GM18868 (cell line): ENCODE measurements at regions not wholly inside any gene's neighbourhood (a gene's known extent, or its start where the extent isn't known, plus 50 kb on each side); places are given as distances from the start of the nearest gene placed in this dataset.

Source experiments
- ATAC-seq: cut with Tn5 transposase; IDR thresholded peaks from one replicate; pipeline ENCODE4 v1.9.1; 2021; ENCODE audit warnings: mild to moderate bottlenecking, moderate library complexity; ENCODE audit not compliant: unreplicated experiment

DNA sequence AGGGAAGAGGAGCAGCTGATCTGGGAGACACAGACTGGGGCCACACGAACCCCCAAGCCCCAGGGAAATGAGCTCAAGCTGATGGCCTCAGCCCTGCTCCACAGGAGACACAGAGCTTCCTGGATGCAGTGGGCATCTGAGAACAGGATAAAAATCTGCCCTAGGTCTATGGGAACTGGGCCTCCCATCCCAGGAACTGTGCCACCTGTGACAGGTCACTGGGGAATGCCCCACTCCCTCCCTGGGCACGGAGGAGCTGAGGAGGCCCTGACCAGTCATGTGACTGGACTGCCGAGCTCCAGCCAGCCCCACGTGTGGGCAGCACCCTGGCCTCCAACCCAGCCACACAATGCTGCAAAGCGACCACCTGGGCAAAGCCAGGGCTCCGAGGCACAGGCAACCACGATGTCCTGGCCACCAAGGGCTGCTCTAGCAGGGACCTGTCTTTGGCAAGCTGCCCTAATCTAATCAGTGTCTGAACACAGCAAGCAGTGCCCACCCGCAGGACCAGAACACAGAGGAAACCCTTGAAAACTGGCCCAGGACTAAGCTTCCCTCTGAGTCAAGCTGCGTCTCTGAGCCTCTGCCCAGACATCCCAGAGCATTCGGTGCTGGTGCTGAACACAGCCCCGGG, 57.8 kb upstream of the ID2 start:
- ATAC-seq: no peak

DNA sequence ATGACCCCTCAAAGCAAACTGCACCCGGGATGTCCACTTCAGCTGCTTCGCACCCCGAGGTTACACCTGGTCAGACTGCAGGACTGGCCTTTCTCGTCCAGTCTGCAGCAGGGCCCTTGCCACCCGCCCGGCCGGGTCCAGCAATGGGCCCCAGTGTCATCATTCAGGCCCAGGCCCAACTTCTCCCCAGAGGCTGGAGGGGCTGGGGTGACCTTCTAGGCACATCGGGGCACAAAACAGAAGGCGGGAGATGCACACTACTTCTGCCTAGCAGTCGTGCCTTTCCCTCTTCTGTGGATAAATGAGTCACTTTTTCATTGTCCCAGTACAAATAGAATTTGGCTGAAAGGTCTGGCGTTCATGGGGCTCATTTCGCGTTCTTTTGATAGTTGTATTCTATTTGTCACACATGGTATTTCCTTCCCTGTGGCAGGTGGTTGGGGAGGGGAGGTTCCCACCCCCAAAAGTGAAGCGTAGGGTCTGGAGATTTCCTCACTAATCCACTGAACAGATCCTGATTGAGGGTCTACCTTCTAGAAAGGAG, 56.9 kb upstream of the ID2 start:
- ATAC-seq: no peak

DNA sequence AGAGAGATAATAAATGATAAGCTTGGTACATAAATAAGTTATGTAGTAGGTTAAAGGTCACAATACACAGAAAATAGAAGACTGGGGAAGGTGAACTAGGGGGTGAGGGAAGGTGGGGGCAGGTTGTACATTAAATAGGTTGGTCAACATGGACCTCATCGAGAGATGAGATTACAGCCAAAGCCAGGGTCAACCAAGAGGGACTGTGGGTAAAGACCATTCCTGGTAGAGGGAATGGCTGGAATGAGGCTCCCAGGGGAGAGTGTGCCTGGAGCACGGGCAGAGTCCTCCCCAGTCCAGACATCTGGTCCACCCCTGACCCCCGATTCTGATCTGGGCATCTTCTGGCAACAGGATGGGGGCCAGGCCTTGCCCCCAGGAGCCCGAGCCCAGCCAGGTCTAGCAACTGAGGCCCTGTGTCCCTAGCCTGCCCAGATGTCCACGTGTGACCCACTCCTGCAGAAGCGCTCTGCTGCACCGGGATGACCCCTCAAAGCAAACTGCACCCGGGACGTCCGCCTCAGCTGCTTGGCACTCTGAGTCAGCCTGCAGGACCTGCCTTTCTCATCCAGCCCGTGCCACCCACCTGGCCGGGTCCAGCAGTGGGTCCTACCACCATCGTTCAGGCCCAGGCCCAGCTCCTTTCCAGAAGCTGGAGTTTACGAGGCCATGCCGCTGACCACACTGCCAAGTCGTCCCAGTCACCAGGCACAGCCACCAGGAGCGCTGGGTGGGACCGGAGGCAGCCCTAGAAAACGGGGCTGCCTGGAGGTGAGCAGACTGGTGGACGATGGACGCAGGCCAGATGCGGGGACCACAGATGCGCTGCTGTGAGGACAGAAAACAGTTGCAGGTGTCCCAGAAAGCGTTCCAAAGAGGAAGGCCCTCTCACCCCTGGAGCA, 56.2 kb upstream of the ID2 start:
- ATAC-seq: no peak

DNA sequence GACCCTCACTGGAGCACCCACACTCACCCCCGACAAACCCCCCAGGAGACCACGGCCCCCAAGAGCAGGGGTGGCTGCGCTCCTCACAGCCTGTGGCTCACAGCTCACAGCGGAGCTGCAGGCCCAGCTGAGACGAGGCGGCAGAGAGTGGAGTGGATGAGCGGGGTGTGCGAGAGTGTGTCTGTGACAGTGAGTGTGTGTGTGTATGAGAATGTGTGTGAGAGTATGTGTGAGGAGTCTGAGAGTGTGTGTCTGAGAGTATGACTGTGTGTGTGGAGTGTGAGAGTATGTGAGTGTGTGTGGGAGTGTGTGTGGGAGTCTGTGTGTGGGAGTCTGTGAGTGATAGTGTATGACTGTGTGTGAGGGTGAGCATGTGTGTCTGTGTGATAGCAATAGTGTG, 55.3 kb upstream of the ID2 start:
- no peak for ATAC-seq

DNA sequence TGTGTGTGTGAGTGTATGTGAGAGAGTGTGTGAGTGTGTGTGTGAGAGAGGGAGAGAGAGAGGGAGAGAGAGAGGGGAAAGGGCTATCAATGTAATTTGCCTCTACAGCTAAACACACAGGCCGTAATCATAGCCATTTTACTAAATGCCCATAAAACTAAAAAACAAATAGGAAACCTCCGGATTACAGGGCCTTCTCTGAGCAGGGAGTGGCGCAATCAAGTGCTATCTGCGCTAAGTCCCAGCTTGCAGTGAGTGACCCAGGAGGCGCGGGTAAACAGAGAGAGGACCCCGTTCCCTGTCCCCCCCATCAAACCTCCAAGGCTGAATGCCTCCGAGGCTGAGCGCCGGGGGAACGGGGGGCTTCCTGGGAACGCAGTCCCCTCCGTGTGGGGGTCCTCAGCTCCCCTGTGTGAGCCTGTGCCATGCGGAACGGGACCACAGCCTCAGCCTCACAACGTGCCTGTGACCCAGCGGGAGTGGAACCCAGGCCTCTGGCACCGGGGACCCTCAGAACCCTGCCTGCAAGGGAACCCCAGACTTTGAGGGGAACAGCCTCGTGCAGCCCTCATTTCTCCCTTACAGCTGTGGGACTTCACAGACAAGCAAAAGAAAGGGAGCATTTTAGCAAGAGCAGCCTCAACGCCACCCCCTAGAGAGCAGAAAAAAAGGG, 54.7 kb upstream of the ID2 start:
- ATAC-seq: no peak

DNA sequence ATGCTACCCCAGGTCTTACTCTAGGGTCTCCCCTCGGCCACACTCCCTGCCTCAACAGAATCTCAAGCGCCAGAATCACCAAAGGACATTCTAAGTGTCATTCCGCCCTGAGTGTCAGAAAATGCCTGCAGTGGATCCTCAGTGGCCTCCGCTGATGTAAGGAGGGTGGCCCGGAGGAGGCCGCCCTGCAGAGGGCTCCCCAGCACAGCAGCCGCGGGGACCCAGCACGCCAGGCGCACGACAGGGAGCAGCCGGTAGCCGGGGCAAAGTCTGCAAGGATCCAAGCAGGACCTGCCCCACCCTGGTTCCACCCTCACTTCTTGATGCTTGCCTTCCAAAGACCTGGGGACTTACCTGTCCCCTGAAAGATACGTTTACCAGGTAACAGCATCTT, 54.2 kb upstream of the ID2 start:
- ATAC-seq: no peak

DNA sequence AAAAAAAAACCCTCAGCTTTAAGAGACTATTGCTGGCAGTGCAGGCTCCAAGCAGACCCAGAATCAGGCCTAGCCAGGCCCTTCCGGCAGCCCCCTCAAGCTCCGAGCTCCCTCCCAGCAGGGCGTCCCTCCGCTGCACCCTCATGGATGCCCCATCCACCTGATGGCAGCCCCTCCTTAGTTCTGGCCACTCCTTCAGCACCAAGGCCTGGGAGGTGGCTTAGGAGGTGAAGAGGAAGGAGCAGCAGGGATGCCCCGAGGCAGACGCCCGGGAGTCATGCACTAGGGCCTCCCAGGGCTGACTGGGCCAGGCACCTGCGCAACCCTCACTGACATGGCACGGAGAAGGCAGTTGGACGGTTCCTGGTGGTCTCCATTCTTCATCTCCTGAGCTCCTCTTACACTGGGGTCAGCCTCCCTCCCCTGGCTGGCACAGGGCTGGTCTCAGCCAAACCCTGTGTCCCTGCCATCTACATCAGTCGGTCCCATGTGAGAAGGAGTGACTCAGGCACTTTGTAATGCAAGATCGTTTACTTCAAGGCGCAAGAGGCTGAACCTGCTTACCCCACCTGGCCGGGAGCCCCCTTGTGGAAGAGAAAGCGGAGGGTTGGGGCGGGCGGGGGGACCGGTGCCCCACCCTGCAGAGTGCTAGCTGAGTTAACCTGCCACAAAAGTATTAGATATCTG, 53.5 kb upstream of the ID2 start:
- no peak for ATAC-seq

DNA sequence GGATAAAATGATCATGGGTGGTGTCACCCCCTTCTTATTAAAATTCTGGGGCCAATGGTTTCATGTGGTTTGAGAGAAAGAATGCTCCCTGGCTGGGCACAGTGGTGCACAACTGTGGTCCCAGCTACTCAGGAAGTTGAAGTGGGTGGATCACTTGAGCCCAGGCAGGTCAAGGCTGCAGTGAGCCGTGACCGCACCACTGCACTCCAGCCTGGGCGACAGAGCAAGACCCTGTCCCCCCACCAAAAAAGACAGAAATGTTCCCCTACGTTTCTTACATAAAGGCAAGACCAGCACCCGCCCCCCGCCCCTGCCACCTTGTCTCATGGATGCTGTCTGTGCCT, 53.0 kb upstream of the ID2 start:
- ATAC-seq: no peak

DNA sequence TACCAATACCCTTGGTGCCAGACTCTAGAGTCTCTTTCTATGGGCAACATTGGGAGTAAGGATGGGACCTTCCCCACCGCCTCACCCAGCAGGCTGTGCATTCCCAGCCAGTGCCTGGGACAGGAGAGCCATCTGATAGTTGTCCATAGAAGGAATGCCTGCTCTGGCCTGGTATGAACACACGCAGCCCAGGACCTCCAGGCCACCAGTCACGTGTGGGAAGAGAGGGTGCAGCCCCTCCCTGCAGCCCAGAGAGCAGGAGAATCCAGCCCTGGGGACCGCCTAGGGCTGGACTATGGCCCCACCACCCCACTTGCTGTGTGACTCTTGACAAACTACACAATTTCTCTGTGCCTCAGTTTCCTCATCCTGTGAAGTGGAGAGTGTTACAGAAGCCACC, 52.5 kb upstream of the ID2 start:
- ATAC-seq: no peak

DNA sequence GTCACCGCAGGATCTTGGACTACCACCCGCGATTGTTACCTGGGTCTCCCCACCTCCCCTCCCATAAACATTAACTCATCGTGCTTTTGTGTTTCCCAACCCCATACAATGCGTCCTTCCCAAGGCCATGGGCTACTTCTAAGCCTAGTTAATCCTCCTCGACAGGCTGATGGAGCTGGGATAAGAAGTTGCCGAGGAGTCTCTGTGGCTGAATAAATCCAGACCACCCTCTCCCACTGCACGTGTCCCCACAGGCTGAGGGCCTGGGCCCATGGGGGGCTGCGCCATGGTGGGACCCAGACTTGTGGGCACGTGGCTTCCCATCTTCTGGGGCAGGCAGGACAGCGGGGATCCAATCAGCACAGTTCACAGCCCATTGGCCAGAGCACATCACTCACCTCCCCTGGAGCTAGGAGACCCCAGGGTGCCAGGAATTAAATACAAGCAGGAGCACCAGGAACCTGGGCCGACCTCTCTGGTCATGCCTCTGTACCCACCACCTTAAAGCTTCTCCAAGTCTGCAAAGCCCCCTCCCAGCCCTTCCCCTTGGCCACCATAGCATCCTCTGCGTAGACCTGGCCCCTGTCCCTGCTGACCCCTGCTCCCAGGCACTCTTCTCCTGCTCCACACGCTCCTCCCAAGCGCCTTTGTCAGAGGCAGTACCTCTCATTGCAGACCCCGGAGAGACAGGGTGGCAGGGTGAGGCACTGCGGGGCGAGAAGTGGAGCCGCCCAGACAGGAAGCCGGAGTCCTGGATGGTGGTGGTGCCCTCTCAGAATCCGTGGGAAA, 51.0 kb upstream of the ID2 start:
- ATAC-seq: no peak

DNA sequence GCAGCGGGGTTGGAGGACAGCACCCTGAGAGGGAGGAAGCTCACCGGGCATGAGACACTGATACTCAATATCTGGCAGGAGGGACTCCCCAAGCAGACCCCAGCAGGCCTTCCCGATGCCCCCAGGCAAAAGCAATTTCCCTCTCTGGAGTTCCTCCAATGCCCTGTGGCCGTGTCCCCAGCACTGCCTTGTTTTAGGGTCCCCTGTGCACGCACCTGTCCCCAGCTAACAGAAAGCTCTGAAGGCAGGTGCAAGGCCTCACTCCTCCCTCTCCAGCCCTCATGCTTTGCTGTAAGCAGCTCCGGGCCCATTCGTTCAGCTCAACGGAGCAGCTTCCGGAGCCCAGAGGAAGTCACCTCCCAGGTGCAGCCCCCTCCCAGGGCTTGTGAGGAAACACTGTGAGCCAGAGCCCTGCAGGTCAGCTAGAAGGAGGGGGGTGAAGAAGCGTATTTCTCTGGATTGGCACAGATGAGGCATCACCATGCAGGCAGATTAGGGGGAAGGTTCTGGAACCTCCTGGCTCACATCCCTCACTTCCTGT, 50.3 kb upstream of the ID2 start:
- ATAC-seq: no peak
